Uterus (tissue), 3 donors: ENCODE measurements at regions not wholly inside any gene's neighbourhood (a gene's known extent, or its start where the extent isn't known, plus 50 kb on each side); places are given as distances from the start of the nearest gene placed in this dataset.
A peak's percentile ranks its signal among the peaks of the same experiment; 100 is the strongest.

Experiments used
- DNase-seq, 2 donors: peaks; one replicate each; pipeline ENCODE4 v3.0.0-alpha.2; 2019 to 2020
- H3K27ac ChIP-seq, 2 donors: fragments of 200-600 bp; sonication (generic); 1 replicate in 1 of 2; 2 replicates in 1 of 2; pipeline ENCODE4 v1.5.1; 2016 to 2018
- H3K27me3 ChIP-seq, 2 donors: fragments of 200-600 bp; sonication (generic); one replicate each; pipeline ENCODE4 v1.5.1; 2018 to 2019; ENCODE audit warnings: control low read depth in 1 of 2
- H3K36me3 ChIP-seq, 2 donors: fragments of 200-600 bp; sonication (generic); one replicate each; pipeline ENCODE4 v1.5.1; 2019; ENCODE audit warnings: control low read depth in 1 of 2
- H3K4me1 ChIP-seq, 2 donors: fragments of 200-600 bp; sonication (generic); one replicate each; pipeline ENCODE4 v1.5.1; 2018 to 2019; ENCODE audit warnings: control low read depth in 1 of 2
- H3K4me3 ChIP-seq, 2 donors: fragments of 200-600 bp; sonication (generic); 1 replicate in 1 of 2; 2 replicates in 1 of 2; pipeline ENCODE4 v1.5.1; 2018 to 2019; ENCODE audit warnings: mild to moderate bottlenecking in 1 of 2
- H3K9me3 ChIP-seq, 2 donors: fragments of 200-600 bp; sonication (generic); one replicate each; pipeline ENCODE4 v1.5.1; 2019; ENCODE audit warnings: control low read depth in 1 of 2
- POLR2A ChIP-seq, 2 donors: fragments of 450-650 bp; IDR thresholded peaks; one replicate each; pipeline ENCODE4 v1.6.1; 2016; ENCODE audit warnings: antibody characterized with exemption in 2 of 2, mild to moderate bottlenecking in 1 of 2, moderate library complexity in 1 of 2
- intact Hi-C: fragments of 100-400 bp; cut with DNase I; formaldehyde crosslinking; loops from one replicate; pipeline ENCODE4 v1.15.1; 2023; ENCODE audit warnings: low total_unique reads
- TF ChIP-seq, protein P1 (sequence below), 4 experiments: fragments of 200-600 bp in 2 of 4; fragments of 450-650 bp in 2 of 4; sonication (generic) in 2 of 4; IDR thresholded peaks; one replicate each; pipeline ENCODE4 v1.5.1; 2016 to 2019; ENCODE audit warnings: antibody characterized with exemption in 4 of 4, mild to moderate bottlenecking in 2 of 4, moderate library complexity in 1 of 4
- donor health status: DM: yes; HTN: yes; CAD: no.

GRCh38 chr2:12226653-12227052 is 480.2 kb downstream of the LPIN1 start:
- no peak for DNase-seq
- Histone ChIP-seq H3K4me3 (no peak overlapping the region), H3K4me1 (no peaks in the 10 kb centered on the region), H3K27me3 (no peaks in the 10 kb centered on the region), H3K9me3 (no peaks in the 10 kb centered on the region), H3K27ac (no peak overlapping the region), H3K36me3 (no peaks in the 10 kb centered on the region)
- intact Hi-C loops, result no loop called here
- TF ChIP-seq POLR2A (IDR thresholded peaks at IDR 0.05), result no peak
- TF ChIP-seq, protein P1, sequence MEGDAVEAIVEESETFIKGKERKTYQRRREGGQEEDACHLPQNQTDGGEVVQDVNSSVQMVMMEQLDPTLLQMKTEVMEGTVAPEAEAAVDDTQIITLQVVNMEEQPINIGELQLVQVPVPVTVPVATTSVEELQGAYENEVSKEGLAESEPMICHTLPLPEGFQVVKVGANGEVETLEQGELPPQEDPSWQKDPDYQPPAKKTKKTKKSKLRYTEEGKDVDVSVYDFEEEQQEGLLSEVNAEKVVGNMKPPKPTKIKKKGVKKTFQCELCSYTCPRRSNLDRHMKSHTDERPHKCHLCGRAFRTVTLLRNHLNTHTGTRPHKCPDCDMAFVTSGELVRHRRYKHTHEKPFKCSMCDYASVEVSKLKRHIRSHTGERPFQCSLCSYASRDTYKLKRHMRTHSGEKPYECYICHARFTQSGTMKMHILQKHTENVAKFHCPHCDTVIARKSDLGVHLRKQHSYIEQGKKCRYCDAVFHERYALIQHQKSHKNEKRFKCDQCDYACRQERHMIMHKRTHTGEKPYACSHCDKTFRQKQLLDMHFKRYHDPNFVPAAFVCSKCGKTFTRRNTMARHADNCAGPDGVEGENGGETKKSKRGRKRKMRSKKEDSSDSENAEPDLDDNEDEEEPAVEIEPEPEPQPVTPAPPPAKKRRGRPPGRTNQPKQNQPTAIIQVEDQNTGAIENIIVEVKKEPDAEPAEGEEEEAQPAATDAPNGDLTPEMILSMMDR (IDR thresholded peaks at IDR 0.05), result no peak

DNA sequence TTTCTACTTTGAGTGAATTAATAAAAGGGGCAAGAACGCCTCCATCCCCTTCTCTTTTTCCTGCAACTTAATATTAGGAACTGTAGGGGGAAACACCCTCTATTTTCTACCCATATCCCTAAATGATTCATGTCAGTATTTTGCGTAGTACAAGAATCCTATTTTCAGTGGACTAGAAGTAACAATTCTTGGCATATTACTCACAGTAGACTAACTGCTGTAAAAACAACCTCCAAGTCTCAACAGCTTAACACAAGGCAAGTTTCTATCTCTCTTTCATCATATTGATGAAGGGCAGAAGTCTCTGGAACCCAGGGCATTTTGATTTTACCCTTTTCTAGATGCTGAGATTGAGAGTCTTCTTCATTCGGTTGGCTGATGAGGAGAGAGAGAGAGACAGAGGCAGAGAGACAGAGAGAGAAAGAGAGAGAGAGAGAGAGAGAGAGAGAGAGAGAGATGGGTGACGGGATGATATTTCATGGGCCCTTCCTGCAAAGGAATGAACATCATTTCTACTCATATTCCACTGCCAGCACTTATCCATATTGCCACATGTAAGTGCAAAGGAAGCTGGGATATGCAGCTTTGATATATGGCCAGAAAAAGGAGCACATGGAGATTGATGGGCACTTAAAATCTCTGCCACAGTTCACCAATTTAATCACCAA is 481.6 kb downstream of the LPIN1 start:
- intact Hi-C loops, result no loop called here
- no peak for DNase-seq
- H3K27ac ChIP-seq, result no peak overlapping the region
- H3K27me3 ChIP-seq, result no peaks in the 10 kb centered on the region
- H3K4me3 ChIP-seq, result no peak overlapping the region
- TF ChIP-seq POLR2A (IDR thresholded peaks at IDR 0.05), result no peak
- TF ChIP-seq, protein P1 (IDR thresholded peaks at IDR 0.05), result no peak
- no peaks in the 10 kb centered on the region for H3K4me1 ChIP-seq
- no peaks in the 10 kb centered on the region for H3K36me3 ChIP-seq
- no peaks in the 10 kb centered on the region for H3K9me3 ChIP-seq

- H3K4me1 ChIP-seq, result peaks cover 0 to 3% of the 10 kb centered on the region in 2 donors
- intact Hi-C loops, result no loop called here
Measured at GRCh38 chr2:12231288-12231687, 484.9 kb downstream of the LPIN1 start.

GRCh38 chr2:12232876-12233275 is 483.9 kb upstream of the TRIB2 start:
- peaks cover 0 to 10% of the 10 kb centered on the region in 2 donors for H3K4me1 ChIP-seq
- no peak for TF ChIP-seq POLR2A (IDR thresholded peaks at IDR 0.05)
- TF ChIP-seq, protein P1 (IDR thresholded peaks at IDR 0.05), result no peak
- DNase-seq, result no peak
- H3K4me3 ChIP-seq, result no peak overlapping the region
- no peaks in the 10 kb centered on the region for H3K36me3 ChIP-seq
- H3K27ac ChIP-seq, result peak overlapping the region in 1 of 2 donors; percentile 48
- no peaks in the 10 kb centered on the region for H3K9me3 ChIP-seq
- intact Hi-C loops, result no loop called here
- H3K27me3 ChIP-seq, result no peaks in the 10 kb centered on the region

More at GRCh38 chr2:12231288-12231687, 484.9 kb downstream of the LPIN1 start:
- H3K4me3 ChIP-seq, result no peak overlapping the region
- TF ChIP-seq, protein P1 (IDR thresholded peaks at IDR 0.05), result no peak
- TF ChIP-seq POLR2A (IDR thresholded peaks at IDR 0.05), result no peak
- H3K9me3 ChIP-seq, result no peaks in the 10 kb centered on the region
- no peaks in the 10 kb centered on the region for H3K36me3 ChIP-seq
- H3K27me3 ChIP-seq, result no peaks in the 10 kb centered on the region
- no peak overlapping the region for H3K27ac ChIP-seq
- no peak for DNase-seq

GRCh38 chr2:12236136-12236844 is 480.4 kb upstream of the TRIB2 start:
- intact Hi-C loops, result no loop called here

More at GRCh38 chr2:12236136-12236844, 480.4 kb upstream of the TRIB2 start:
- Histone ChIP-seq H3K9me3 (no peaks in the 10 kb centered on the region), H3K4me3 (no peak overlapping the region), H3K36me3 (no peaks in the 10 kb centered on the region), H3K27ac (peak overlapping the region; percentile 48 to 60), H3K27me3 (no peaks in the 10 kb centered on the region), H3K4me1 (peaks cover 0 to 10% of the 10 kb centered on the region in 2 donors)
- no peak for DNase-seq
- TF ChIP-seq, protein P1 (IDR thresholded peaks at IDR 0.05), result no peak
- TF ChIP-seq POLR2A (IDR thresholded peaks at IDR 0.05), result no peak
